Activated CD4-positive, alpha-beta T cell treated with anti-CD3 and anti-CD28 coated beads, Interleukin-2, amount 50 U/mL, for 16 hours (primary cell): ENCODE measurements at regions not wholly inside any gene's neighbourhood (a gene's known extent, or its start where the extent isn't known, plus 50 kb on each side); places are given as distances from the start of the nearest gene placed in this dataset.
"Not testable (repeated sequence)": the region's sequence is repeated elsewhere in the genome, so short reads cannot be mapped to it uniquely, and the experiment has no call there.

Experiments
- DNase-seq: peaks from one replicate; pipeline ENCODE4 v3.0.0-alpha.2; 2020

DNA sequence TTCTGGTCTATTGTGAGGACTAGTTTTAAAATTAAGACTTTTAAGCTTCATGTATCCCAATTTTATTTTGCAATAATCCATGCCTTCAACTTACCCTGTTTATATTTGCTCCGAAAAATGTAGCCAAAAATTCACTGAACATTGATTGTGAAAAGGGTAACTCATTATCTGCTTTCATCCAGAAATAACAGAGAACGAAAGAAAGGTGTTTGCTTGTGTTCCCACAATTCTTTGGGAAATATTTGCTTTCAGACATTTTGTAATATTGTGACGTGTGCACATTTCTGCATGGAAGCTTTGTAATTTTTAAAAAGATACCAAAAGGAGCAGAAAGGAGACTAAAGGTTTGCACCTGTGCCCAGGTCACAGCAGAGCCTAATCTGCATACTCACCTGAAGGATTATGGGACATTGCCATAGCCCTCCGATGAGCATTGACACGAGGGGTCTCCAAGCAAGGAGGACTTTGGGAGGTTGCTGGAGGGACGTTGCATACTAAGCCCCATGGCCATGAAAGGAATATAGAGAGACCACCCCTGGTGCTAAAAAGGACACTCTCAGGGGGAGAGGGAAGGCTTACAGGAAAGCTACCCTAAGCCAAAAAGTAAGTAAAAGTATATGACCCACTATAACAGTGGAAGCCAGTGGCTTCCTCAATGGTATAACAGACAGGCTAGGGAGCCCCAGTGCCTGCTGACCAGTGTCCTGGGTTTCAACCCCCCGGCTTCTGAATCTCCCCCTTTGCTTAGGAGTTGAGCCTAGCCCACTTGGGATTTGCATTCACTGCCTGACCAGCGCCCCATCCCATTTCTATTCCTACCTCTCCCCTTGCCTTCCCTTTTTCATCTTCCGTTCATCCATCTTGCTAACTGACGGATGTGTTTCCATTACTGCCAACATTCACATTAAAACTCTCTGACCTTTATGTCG, 148.6 kb upstream of the ZC3H12A start:
- DNase-seq = no peak

DNA sequence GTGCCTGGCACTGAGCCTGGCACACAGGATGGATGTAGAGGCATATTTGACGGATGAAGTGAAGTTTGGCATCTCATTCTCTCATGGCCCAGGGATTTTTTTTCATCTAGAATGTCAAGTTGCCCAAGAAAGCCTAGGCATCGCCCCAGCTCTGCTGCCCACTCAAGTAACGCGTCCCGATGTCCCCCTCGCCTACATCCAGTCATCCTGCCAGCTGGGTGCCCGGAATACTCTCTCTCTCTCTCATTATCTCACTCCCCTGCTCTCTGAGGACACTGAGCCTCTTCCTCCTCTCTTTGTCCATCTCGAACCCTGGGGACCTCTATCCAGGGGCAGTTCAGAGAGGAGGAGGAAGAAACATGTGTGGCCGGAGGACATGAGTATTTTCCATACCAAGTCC, 142.3 kb upstream of the ZC3H12A start:
- DNase-seq = no peak

DNA sequence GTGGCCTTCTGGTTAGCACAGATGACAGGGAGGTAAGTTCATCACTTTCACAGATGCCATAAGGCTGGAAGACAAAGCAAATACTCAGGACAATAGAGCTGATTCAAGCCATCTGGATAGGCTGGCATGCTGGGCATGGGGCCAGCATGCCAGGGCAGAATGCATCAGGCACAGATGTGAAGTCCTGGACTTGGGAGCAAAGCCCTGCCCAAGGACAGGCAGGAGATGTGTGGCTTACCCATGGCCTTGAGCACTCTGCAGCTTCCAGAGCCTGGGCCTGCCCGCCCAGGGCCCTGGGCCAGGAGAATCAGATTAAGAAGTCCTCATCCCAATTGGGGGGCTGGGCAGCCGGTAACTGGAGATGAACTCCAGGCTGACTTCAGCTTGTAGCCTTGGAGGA, 135.7 kb upstream of the ZC3H12A start:
- DNase-seq = no peak

DNA sequence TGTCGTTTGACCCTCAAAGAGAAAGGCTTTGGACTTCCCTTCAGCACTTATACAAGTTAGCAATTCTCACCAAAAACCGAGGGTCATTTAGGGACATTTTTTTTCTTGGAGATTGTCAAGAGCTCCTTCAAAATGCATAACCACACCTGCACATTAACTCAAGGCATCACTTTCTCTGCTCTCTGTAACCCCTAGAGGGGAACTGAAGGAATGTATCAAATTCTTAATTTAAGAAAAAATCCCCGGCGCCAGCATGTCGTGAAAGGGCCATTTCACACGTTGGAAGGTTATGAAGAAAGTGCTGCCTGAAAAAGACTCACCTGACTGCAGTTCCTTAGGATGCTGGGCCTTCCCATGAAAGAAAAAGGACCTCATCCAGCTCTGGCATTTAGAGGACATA, 131.6 kb upstream of the ZC3H12A start:
- no peak for DNase-seq

GRCh38 chr1:37347104-37347649, 127.2 kb upstream of the ZC3H12A start:
- no peak for DNase-seq

DNA sequence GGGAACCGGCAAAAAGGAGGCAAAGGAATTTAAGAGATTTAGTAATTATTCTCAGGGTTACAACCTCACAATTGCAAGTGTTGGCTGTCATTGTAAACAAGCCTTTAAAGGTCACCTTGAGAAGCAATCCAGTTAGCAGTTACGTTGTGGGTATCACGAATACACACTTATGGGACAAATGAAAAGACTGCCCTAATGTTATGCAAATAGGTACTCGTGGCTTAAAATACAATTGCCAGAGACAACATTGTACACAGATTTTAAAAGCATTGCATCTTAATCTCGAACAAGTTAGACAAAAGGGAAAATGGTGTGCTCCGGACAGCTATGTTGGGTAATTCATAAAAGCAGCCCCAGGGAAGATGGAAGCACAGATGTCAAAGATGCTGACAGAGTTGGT, 120.5 kb upstream of the ZC3H12A start:
- DNase-seq = no peak

- no peak for DNase-seq
Measured at GRCh38 chr1:37354876-37355650, 119.3 kb upstream of the ZC3H12A start.

DNA sequence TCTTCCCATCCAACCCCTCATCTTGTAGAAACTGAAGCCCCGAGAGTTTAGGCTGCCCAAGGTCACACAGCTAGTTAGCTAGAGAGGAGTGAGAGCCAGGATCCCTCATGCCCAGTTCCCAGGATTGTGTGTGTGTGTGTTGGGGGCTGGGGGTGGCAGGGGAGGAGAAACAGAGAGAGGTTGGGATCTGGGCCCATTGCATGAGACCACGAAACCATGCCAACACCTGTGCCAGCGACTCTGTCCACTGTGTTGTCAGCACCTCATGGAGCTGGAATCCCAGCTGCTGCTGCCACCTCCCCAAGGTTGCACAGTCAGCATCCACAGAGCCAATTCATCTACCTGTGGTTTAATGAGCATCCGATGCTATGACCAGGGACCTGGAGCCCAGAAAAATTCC, 115.4 kb upstream of the ZC3H12A start:
- DNase-seq = no peak

DNA sequence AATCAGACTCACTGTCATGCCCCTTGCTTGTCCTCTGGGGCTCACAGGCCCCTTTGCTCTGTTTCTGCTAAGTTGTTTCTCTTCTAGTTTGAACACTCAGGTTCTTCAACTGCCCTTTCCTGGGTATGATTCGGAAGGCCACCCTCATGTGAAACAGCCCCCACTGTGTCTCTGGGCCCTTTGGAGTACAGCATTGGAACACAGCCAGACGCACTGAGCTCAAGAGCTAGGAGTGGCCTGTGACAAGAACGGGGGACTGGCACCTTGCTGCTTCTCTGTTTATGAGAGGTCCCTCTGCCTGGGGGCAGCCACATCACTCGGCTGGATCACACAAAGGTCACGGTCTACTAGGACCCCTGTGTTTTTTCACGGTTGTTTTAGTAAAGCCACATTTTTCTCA, 114.4 kb upstream of the ZC3H12A start:
- no peak for DNase-seq

GRCh38 chr1:37362594-37363385, 111.6 kb upstream of the ZC3H12A start:
- no peak for DNase-seq

DNA sequence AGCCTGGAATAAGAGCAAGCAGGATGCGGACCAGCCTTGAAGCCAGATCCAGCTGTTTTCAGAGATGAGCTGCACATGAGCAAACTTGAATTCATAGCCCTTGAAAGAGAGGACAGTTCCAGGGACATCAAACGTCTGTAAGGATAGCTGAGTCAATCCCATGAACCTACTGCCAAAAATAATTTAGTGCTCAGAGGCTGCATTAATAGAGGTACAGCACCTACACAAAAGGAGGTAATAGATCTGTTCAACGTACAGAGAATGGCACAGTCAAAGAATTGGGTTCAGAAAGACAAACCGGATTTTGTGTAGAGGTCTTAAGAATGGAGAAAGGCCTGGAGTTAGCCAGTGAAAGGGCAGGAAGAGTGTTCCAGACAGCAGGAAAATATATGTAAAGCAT, 110.8 kb upstream of the ZC3H12A start:
- no peak for DNase-seq

DNA sequence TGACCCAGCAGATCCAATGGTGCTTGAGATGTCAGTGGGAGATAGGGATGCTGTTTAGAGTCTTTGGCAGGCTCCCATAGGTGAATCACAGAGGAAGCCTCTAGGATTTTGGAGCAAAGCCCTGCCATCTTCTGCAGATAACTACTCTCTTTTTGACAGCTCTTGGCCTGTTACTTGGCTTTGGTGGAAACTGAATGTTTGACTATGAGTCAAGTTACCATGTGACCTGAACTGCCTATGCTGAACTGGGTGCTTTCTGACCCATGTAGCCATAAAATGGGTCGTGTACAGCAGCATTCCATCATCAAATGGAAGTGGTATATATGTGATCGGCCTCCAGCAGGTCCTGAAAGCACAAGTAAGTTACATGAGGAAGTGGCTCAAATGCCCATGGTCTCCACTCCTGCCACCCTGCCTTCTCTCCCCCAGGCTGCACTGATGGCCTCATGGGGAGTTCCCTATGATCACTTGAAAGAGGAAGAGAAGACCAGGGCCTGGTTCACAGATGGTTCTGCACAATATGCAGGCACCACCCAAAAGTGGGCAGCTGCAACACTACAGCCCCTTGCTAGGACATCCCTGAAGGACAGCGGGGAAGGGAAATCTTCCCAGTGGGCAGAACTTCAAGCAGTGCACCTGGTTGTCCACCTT, 105.6 kb upstream of the ZC3H12A start:
- not testable (repeated sequence) for DNase-seq

DNA sequence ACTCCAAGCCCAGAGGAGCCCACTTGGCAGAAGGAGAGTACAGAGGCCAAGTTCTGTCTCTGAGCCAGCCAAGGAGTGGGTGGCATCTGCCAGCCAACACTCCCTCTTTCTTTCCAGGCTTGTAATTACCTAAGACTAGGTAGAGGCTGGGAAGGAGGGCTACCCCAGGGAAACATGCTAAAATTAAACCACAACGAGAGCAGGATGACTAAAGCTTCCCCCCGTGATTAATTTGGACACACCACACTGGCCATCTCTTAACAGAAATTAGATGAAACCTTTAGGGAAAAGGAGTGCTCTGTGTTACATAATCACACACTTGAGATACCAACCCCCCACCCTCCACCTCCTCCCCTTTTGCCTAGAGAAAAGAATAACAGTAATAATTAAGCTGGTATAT, 102.1 kb upstream of the ZC3H12A start:
- no peak for DNase-seq

- DNase-seq = no peak
Measured at GRCh38 chr1:37372711-37373110, 101.7 kb upstream of the ZC3H12A start.

DNA sequence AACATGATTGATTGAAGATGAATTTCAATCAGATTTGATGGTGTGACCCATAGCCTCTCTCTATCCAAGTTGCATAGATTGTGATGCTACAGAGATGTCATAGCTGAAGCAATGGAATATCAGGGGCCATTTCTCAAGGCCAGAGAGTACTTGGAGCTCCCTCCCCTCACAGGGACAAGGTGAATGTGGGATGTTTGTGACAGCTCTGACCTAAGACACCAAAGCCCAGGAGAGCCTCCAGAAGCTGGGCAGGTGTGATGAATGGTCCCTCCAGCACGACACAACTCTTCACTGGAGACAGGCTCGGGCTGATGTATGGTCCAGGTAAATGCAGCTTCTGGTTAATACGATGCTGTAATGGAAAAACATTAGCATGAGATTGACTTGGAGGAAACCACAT, 101.0 kb upstream of the ZC3H12A start:
- DNase-seq = no peak

DNA sequence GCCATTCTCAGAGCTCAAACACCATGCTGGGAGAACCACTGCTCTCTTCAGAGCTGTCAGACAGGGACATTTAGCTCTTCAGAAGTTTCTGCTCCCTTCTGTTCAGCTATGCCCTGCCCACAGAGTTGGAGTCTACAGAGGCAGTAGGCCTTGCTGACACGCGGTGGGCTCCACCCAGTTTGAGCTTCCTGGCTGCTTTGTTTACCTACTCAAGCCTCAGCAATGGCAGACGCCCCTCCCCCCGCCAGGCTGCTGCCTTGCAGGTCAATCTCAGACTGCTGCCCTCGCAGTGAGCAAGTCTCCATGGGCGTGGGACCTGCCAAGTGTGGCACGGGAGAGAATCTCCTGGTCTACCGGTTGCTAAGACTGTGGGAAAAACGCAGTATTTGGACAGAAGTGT, 93.8 kb upstream of the ZC3H12A start:
- not testable (repeated sequence) for DNase-seq

- DNase-seq = no peak
Measured at GRCh38 chr1:37387854-37388253, 86.5 kb upstream of the ZC3H12A start.

DNA sequence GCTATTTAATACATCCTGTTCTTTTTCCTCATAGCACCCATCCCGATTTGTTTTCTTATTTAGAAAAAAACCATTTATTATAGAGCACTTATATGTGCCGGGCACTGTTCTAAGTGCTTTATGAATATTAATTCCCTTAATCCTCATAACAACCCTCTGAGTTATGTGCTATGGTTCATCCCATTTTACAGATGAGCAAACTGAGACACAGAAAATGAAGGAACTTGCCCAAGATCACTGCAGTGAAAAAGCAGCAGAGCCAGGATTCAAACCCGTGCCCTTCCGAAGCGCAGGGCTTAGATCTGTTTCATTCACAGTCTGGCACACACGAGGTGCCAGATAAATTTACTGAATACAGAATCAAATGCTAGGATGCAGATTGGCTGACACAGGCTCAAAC, 85.1 kb upstream of the ZC3H12A start:
- DNase-seq = no peak

DNA sequence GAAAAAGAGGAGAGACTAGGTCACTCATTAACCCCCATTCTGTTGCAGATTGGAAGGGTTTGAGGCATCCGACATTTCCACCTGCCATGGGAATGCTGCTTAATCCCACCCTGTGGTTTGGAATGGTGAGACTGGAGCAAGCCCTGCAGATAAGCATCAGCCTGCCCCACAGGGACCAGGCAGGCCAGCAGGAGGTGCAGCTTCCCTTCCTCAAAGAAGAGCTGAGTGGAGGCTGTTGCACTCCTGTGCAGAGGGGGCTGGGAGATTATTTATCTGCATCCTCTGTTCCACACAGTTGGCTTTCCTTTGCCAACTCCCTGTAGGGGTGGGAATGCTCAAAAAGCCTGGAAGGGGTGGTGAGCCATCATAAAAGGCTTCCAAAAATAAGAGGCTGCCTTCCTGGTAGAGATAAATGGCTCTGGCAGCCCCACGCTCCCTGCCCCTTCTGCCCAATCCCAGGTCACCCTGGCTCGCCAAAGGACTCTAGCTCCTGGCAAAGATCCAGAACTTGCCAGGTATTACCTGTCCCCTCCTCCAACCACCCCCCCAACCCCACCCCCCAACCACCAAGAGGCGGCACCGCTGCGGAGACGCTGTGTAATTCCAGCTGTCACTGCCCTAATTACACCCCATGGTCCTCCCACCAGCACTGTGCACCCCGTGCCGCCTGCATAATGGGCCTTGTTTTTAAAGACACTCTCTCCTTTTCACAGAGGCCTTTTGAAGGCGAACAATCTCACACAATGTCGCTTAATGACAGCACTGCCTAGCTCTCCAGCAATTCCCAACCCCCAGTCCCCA, 83.0 kb upstream of the ZC3H12A start:
- no peak for DNase-seq

DNA sequence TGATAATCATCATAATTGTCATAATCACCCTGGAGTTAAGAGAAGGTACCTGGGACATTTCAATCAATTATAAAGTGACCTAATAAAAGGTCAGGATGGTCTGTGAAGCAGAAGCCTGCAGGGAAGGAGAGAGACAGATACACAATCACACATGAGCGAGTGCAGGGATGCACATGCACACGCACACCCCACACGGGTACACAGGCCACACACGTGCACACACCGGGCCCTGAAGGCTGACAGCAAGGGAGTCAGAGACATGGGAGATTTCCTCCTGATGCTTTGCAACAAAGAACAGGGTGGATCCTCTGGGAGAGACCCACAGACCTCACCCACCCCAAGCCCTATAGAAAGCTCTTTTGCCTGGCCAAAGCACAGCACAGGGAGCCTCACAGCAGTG, 82.3 kb upstream of the ZC3H12A start:
- no peak for DNase-seq
